IMR-90 (cell line): ENCODE measurements at regions not wholly inside any gene's neighbourhood (a gene's known extent, or its start where the extent isn't known, plus 50 kb on each side); places are given as distances from the start of the nearest gene placed in this dataset.
A peak's percentile ranks its signal among the peaks of the same experiment; 100 is the strongest.

ENCODE experiments used
- ATAC-seq: fragments of 200-7000 bp; cut with Tn5 transposase; 2 replicates; pipeline ENCODE4 v1.9.1; 2020; ENCODE audit warnings: low read depth, mild to moderate bottlenecking, moderate library complexity
- BruUV-seq: library from RNA; stranded (reverse); fragments of 400-500 nt; replicated peaks from 2 replicates; lab custom pipeline; 2021; lab: Mats Ljungman, UMichigan
- CTCF ChIA-PET: fragments of 300-600 bp; formaldehyde crosslinking; extraction: SDS; loops from one replicate; lab custom pipeline; 2021; ENCODE audit warnings: antibody characterized with exemption; lab: Yijun Ruan, JAX
- POLR2A ChIA-PET: fragments of 300-600 bp; sonication (Branson Sonifier 250); formaldehyde crosslinking; loops from one replicate; lab custom pipeline; 2022; ENCODE audit warnings: antibody characterized with exemption; ENCODE audit not compliant: unreplicated experiment; lab: Charles Lee
- DNase-seq: peaks from one replicate; pipeline ENCODE4 v3.0.0; 2013
- H2AFZ ChIP-seq: replicated peaks from 2 replicates; pipeline ENCODE3; 2013; ENCODE audit warnings: low read length, mild to moderate bottlenecking; ENCODE audit not compliant: poor library complexity
- H2AK5ac ChIP-seq: 2 replicates; pipeline ENCODE4 v1.6.1; 2013; ENCODE audit warnings: low read depth, low read length, inconsistent platforms
- H2AK9ac ChIP-seq: replicated peaks from 2 replicates; pipeline ENCODE3; 2013; ENCODE audit warnings: mild to moderate bottlenecking, low read depth, low read length, moderate library complexity; ENCODE audit not compliant: poor library complexity
- H2BK120ac ChIP-seq: 2 replicates; pipeline ENCODE4 v1.6.1; 2013; ENCODE audit warnings: low read depth, low read length, inconsistent platforms
- H2BK15ac ChIP-seq: 3 replicates; pipeline ENCODE4 v1.6.1; 2013; ENCODE audit warnings: low read depth, low read length, inconsistent platforms
- H2BK20ac ChIP-seq: 2 replicates; pipeline ENCODE4 v1.6.1; 2013; ENCODE audit warnings: low read depth, mild to moderate bottlenecking, inconsistent platforms, low read length, moderate library complexity
- H2BK5ac ChIP-seq: 2 replicates; pipeline ENCODE4 v1.6.1; 2013; ENCODE audit warnings: mild to moderate bottlenecking, low read depth, low read length, inconsistent platforms; ENCODE audit not compliant: poor library complexity, severe bottlenecking
- H3K14ac ChIP-seq: replicated peaks from 2 replicates; pipeline ENCODE4 v1.6.1; 2013; ENCODE audit warnings: low read depth, low read length, inconsistent platforms
- H3K18ac ChIP-seq: 2 replicates; pipeline ENCODE4 v1.6.1; 2013; ENCODE audit warnings: low read depth, low read length, control low read depth
- H3K23ac ChIP-seq: 2 replicates; pipeline ENCODE4 v1.6.1; 2013; ENCODE audit warnings: low read depth, low read length, inconsistent platforms
- H3K27ac ChIP-seq: 2 replicates; pipeline ENCODE4 v1.5.1; 2013; ENCODE audit warnings: mild to moderate bottlenecking, control low read depth, low read length; ENCODE audit not compliant: insufficient read depth
- H3K27me3 ChIP-seq: 2 replicates; pipeline ENCODE4 v1.6.1; 2013; ENCODE audit warnings: low read length; ENCODE audit not compliant: control insufficient read depth, insufficient read depth
- H3K36me3 ChIP-seq: 2 replicates; pipeline ENCODE4 v1.6.1; 2013; ENCODE audit warnings: low read length, mixed read lengths; ENCODE audit not compliant: control insufficient read depth, insufficient read depth
- H3K4ac ChIP-seq: 2 replicates; pipeline ENCODE4 v1.6.1; 2013; ENCODE audit warnings: low read depth, low read length, inconsistent platforms
- H3K4me1 ChIP-seq: 2 replicates; pipeline ENCODE4 v1.6.1; 2013; ENCODE audit warnings: low read length, mixed read lengths; ENCODE audit not compliant: control insufficient read depth, insufficient read depth
- H3K4me2 ChIP-seq: 2 replicates; pipeline ENCODE4 v1.6.1; 2013; ENCODE audit warnings: low read depth, mild to moderate bottlenecking, control low read depth, low read length, moderate library complexity
- H3K4me3 ChIP-seq: 2 replicates; pipeline ENCODE4 v1.5.1; 2013; ENCODE audit warnings: low read depth, mild to moderate bottlenecking, control low read depth, low read length, moderate library complexity; ENCODE audit not compliant: insufficient read depth
- H3K56ac ChIP-seq: 2 replicates; pipeline ENCODE4 v1.6.1; 2013; ENCODE audit warnings: low read length, inconsistent platforms; ENCODE audit not compliant: insufficient read depth; ENCODE audit errors: extremely low read depth
- H3K79me1 ChIP-seq, 2 experiments: 2 replicates each; pipeline ENCODE4 v1.6.1; 2013; ENCODE audit warnings: low read length in 2 of 2, inconsistent platforms in 1 of 2, low read depth in 1 of 2
- H3K9ac ChIP-seq: 2 replicates; pipeline ENCODE4 v1.6.1; 2013; ENCODE audit warnings: low read depth, low read length, control low read depth
- H3K9me1 ChIP-seq: 2 replicates; pipeline ENCODE4 v1.6.1; 2013; ENCODE audit warnings: low read length, inconsistent platforms; ENCODE audit not compliant: insufficient read depth
- H3K9me3 ChIP-seq: 2 replicates; pipeline ENCODE4 v1.6.1; 2013; ENCODE audit warnings: low read length; ENCODE audit not compliant: control insufficient read depth, insufficient read depth
- H4K20me1 ChIP-seq: 2 replicates; pipeline ENCODE4 v1.6.1; 2013; ENCODE audit warnings: low read length, inconsistent platforms; ENCODE audit not compliant: insufficient read depth
- H4K5ac ChIP-seq: 2 replicates; pipeline ENCODE4 v1.6.1; 2013; ENCODE audit warnings: mild to moderate bottlenecking, low read depth, low read length, control low read depth
- H4K8ac ChIP-seq, 2 experiments: 2 replicates each; pipeline ENCODE4 v1.6.1; 2013; ENCODE audit warnings: low read depth in 2 of 2, low read length in 2 of 2, control low read depth in 1 of 2, inconsistent platforms in 1 of 2
- H4K91ac ChIP-seq: 2 replicates; pipeline ENCODE4 v1.6.1; 2013; ENCODE audit warnings: low read depth, low read length, inconsistent platforms; ENCODE audit not compliant: insufficient read depth
- BHLHE40 ChIP-seq: fragments of 150-350 bp; IDR thresholded peaks from 2 replicates; pipeline ENCODE4 v1.6.1; 2016; ENCODE audit warnings: mild to moderate bottlenecking, low read depth, low read length
- CEBPB ChIP-seq: IDR thresholded peaks from 2 replicates; pipeline ENCODE4 v1.6.1; 2012; ENCODE audit warnings: low read depth, low read length, improper control_type of control experiment
- CHD1 ChIP-seq: IDR thresholded peaks from 2 replicates; pipeline ENCODE4 v1.6.1; 2012; ENCODE audit warnings: low read depth, low read length, improper control_type of control experiment
- WGBS, 2 experiments: methylation state at CpG; one replicate each; pipeline versions ENCODE4 v1.1.5 to v1.1.7; 2013; ENCODE audit warnings: missing lambda C conversion rate in 2 of 2; ENCODE audit not compliant: insufficient read length in 1 of 2; ENCODE audit errors: extremely low coverage in 2 of 2; 5-methylcytosine and 5-hydroxymethylcytosine counted together
- dilution Hi-C: fragments of 300-500 bp; cut with HindIII; formaldehyde crosslinking; loops from one replicate; pipeline ENCODE4 v1.14.3; 2018; ENCODE audit warnings: low sequenced_read_pairs; ENCODE audit not compliant: unreplicated experiment
- in situ Hi-C: fragments of 300-500 bp; cut with MboI; formaldehyde crosslinking; loops from 3 replicates; pipeline ENCODE4 v1.14.3; 2019; ENCODE audit warnings: low sequenced_read_pairs, inconsistent platforms, mixed read lengths
- intact Hi-C: fragments of 100-400 bp; cut with micrococcal nuclease; formaldehyde crosslinking; loops from 2 replicates; pipeline ENCODE4 v1.10.0; 2022

- in situ Hi-C loops (no loop called here), dilution Hi-C loops (no loop called here), intact Hi-C loops (no loop called here)
- no peak overlapping the region for H3K14ac ChIP-seq
- no peaks in the 10 kb centered on the region for H4K20me1 ChIP-seq
- no peaks in the 10 kb centered on the region for H3K4me1 ChIP-seq
- no peak overlapping the region for H3K9ac ChIP-seq
- H3K9me1 ChIP-seq = no peaks in the 10 kb centered on the region
- H3K18ac ChIP-seq = no peak overlapping the region
- no peak overlapping the region for H2BK5ac ChIP-seq
- H3K56ac ChIP-seq = no peak overlapping the region
- no peaks in the 10 kb centered on the region for H3K79me1 ChIP-seq
- no peak overlapping the region for H3K23ac ChIP-seq
- no peak overlapping the region for H3K27ac ChIP-seq
- no peak overlapping the region for H2AFZ ChIP-seq
- TF ChIP-seq CEBPB (peak; percentile 84), BHLHE40 (no peak), CHD1 (no peak)
- no peak overlapping the region for H4K91ac ChIP-seq
- no peak overlapping the region for H2BK15ac ChIP-seq
- ATAC-seq (no peak), DNase-seq (no peak)
- POLR2A ChIA-PET = no interaction called here
- H3K4me2 ChIP-seq = no peak overlapping the region
- WGBS, 2 experiments = no CpG with 5 or more reads among the region's 5 CpGs
- H3K4ac ChIP-seq = no peak overlapping the region
- H2BK20ac ChIP-seq = no peak overlapping the region
- H3K9me3 ChIP-seq = no peaks in the 10 kb centered on the region
- H3K4me3 ChIP-seq = no peak overlapping the region
- H3K36me3 ChIP-seq = no peaks in the 10 kb centered on the region
- H2BK120ac ChIP-seq = no peak overlapping the region
- BruUV-seq = no TSS peak
- no peak overlapping the region for H4K5ac ChIP-seq
- no peaks in the 10 kb centered on the region for H3K27me3 ChIP-seq
- H2AK5ac ChIP-seq = no peak overlapping the region
- H2AK9ac ChIP-seq = no peak overlapping the region
- no peak overlapping the region for H4K8ac ChIP-seq
- CTCF ChIA-PET = no interaction called here
Observed at GRCh38 chr10:65531545-65531944, 1394.3 kb upstream of the LRRTM3 start.
